ENCODE measurements at regions not wholly inside any gene's neighbourhood (a gene's known extent, or its start where the extent isn't known, plus 50 kb on each side); places are given as distances from the start of the nearest gene placed in this dataset.
A peak's percentile ranks its signal among the peaks of the same experiment; 100 is the strongest.

DNA sequence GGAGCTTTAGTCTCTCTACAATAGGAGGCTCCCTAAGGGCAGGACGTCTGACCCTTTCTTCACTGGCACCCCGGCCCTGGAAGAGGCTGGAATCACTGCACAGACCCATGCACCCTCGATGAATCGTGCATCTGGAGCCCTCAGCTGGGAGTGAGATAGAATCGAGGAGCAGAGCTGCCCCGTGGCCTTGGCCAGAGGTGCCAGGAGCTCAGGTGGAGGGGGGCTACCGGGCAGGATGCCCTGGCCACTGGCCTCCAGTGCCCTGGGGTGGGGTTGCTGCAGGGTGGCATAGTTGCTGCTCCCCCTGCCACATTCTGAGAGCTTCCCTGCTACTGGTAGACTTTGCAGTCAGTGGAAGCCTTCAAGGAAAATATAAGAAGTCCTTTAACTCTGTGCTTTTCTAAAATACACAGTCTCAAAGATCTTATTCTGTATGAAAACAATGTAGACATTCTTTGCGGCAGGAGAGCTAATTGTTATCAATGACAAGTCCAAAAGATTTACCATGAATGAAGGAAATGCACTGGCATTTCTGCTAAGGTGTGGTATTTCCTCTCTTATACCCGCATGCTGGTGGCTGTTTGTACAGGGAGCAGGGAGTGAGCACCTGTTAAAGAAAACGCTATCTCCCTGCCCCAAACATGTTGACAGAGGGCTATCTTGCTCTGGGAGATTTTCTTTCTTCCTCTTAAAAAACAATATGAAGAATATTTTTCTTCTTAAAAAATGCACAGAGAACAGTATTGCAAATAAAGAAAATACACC, 122.8 kb downstream of the C6orf118 start:
- DNase-seq (ENCODE audit: low read depth) = no peak
- no peak overlapping the region for H3K4me3 ChIP-seq (replicated peaks; ENCODE audit: low read depth, low read length)
- TF ChIP-seq, protein P1, sequence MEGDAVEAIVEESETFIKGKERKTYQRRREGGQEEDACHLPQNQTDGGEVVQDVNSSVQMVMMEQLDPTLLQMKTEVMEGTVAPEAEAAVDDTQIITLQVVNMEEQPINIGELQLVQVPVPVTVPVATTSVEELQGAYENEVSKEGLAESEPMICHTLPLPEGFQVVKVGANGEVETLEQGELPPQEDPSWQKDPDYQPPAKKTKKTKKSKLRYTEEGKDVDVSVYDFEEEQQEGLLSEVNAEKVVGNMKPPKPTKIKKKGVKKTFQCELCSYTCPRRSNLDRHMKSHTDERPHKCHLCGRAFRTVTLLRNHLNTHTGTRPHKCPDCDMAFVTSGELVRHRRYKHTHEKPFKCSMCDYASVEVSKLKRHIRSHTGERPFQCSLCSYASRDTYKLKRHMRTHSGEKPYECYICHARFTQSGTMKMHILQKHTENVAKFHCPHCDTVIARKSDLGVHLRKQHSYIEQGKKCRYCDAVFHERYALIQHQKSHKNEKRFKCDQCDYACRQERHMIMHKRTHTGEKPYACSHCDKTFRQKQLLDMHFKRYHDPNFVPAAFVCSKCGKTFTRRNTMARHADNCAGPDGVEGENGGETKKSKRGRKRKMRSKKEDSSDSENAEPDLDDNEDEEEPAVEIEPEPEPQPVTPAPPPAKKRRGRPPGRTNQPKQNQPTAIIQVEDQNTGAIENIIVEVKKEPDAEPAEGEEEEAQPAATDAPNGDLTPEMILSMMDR (IDR thresholded peaks at IDR 0.05; ENCODE audit: low read length, missing control alignments) = no peak

DNA sequence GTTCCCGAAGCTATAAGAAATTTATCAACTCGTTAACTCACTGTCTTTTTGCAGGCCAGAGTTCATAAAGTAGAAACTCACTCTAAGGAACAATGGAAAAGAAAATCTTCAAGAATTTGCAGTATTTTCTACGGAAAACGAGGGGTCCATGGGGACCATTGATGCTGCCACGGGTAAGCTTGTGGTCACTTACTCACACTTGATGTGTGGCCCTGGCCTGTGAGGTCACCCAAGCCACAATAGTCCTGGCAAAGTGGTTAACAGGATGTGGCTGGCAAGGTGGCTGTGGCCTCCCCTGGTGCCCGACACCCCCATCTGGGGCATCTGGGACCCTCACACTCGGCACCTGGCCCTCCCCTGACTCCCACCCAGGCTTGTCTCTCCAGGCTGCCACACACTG, 123.4 kb downstream of the C6orf118 start:
- TF ChIP-seq, protein P1 (IDR thresholded peaks at IDR 0.05; ENCODE audit: low read length, missing control alignments) = no peak
- no peak for DNase-seq (ENCODE audit: low read depth)

GRCh38 chr6:165184192-165184979, 125.0 kb downstream of the C6orf118 start:
- H3K4me3 ChIP-seq (replicated peaks; ENCODE audit: low read depth, low read length) = no peak overlapping the region
- DNase-seq (ENCODE audit: low read depth) = peak; percentile 66
- TF ChIP-seq, protein P1 (IDR thresholded peaks at IDR 0.05; ENCODE audit: low read length, missing control alignments) = no peak

More for the DNA sequence above, 123.4 kb downstream of the C6orf118 start:
- H3K4me3 ChIP-seq (replicated peaks; ENCODE audit: low read depth, low read length) = no peak overlapping the region

DNA sequence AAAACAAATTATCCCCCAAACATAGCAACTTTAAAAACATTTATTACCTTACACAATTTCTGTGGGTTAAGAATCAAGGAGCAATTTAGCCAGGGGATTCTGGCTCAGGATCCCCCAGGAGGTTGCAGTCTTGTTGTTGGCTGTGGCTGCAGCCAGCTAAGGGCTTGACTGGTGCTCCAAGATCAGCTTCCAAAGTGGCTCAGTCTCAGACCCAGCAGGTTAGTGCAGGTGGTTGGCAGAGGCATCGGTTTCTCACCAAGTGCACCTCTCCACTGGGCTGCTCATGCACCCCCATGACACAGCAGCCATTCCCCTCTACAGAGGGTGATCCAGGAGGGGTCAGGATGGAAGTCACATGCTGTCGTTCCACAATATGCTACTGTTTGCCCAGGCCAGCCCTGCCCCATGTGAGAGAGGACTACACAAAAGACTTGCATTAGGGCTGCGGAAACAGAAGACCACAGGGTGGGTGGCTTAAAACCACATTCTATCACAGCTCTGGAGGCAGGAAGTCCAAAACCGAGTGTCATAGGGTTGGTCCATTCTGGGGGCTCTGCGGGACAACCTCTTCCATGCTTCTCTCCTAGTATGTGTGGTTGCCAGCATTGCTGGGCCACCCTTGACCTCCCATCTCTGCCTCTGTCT, 125.8 kb downstream of the C6orf118 start:
- DNase-seq (ENCODE audit: low read depth) = no peak
- no peak overlapping the region for H3K4me3 ChIP-seq (replicated peaks; ENCODE audit: low read depth, low read length)
- TF ChIP-seq, protein P1 (IDR thresholded peaks at IDR 0.05; ENCODE audit: low read length, missing control alignments) = no peak

DNA sequence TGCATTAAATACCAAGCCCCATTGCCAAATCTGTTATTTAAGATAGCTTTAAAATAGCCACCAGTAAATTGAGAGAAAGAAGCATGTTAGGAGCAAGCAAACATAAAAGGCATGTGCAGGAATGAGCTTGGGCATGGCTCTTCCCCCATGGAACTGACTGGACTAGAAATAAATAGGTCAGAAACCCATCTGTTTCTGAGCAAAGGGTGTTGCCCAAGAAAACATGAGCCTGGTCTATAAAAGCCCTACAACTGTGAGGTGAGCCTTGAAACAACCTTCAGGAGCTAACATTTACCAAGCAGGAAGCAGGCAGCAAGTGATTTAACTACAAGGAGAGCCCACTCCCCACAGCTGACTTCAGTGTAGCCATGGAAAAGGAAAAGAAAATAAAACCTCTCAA, 126.3 kb downstream of the C6orf118 start:
- TF ChIP-seq, protein P1 (IDR thresholded peaks at IDR 0.05; ENCODE audit: low read length, missing control alignments) = no peak
- DNase-seq (ENCODE audit: low read depth) = no peak
- no peak overlapping the region for H3K4me3 ChIP-seq (replicated peaks; ENCODE audit: low read depth, low read length)

DNA sequence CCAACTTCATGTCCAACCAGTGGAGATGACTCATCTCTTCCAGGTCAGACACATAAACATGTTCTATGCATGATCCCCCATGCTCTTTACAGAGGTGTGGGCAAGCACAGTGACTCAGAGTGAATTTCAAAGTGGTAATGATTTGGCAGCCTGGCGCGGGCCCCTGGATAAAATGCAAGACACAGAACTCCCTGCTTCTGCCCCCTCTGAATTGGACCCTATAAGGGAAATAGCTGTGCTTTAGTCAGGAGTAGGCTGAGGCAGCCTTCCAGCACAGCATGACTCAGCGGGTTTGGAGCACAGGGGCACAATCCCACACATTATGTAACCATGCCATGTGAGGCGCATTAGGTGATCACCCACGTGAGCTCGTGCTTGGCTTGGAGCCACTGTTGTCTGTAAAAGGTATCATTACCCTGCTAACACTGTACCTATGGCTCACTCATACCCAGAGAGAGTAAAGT, 127.4 kb downstream of the C6orf118 start:
- no peak overlapping the region for H3K4me3 ChIP-seq (replicated peaks; ENCODE audit: low read depth, low read length)
- TF ChIP-seq, protein P1 (IDR thresholded peaks at IDR 0.05; ENCODE audit: low read length, missing control alignments) = no peak
- DNase-seq (ENCODE audit: low read depth) = peak; percentile 78
